HG03175 (cell line): ENCODE measurements at regions not wholly inside any gene's neighbourhood (a gene's known extent, or its start where the extent isn't known, plus 50 kb on each side); places are given as distances from the start of the nearest gene placed in this dataset.

ENCODE experiments used
- ATAC-seq: cut with Tn5 transposase; IDR thresholded peaks from one replicate; pipeline ENCODE4 v1.9.1; 2021; ENCODE audit warnings: mild to moderate bottlenecking, moderate library complexity; ENCODE audit not compliant: unreplicated experiment

DNA sequence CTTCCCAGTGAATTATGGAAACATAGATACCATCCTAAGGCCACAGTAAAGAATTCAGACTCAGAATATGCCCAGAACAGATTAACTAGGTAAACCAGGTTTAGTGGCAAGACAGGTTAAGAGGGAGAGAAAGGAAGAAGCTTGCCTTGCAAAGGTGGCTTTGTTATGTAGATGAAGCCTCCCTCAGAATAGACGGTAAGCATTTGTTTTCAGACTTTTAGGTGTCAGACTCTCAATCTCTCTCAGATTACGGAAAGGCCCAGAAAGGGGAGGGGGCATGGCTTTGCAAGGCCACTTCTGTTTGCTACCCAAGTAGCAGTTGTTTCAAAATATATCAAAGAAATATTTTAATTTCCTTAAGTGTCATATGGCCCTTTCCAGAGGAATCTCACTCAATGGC is 457.1 kb upstream of the BOD1L1 start:
- no peak for ATAC-seq

DNA sequence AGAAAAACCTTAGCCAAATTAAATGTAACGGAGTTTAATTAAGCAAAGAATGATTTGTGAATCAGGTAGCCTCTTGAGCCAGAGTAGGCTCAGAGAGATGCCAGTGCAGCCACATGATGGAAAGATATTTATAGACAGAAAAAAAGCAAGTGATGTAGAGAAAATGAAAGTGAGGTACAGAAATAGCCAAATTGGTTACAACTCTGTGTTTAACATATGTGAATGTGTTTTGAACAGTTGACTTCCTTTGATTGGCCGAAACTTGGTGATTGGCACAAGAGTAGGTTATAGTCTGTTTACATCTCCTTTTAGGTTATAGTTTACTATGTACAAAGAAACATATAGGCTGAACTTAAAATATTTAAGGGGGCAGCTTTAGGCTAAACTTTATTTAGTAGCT is 459.9 kb upstream of the BOD1L1 start:
- ATAC-seq: peak; percentile 86

DNA sequence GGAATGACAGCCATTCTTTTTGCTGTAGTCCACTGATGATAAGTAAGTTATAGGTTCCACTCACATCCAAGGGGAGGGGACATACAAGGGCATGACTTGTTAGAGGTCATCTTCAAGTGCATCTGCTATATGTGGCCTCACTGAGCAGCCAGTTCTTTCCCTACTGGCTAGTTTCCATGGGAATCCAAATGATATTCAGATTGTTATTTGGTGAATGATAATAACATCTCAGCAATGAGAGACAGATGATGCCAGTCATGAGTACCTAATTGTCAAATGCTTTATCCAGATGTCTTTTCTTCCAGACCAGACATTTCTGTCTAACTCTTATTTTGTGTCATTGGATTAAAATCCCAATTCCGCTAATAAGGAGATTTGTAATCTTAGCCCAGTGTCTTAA is 460.4 kb upstream of the BOD1L1 start:
- ATAC-seq: no peak

DNA sequence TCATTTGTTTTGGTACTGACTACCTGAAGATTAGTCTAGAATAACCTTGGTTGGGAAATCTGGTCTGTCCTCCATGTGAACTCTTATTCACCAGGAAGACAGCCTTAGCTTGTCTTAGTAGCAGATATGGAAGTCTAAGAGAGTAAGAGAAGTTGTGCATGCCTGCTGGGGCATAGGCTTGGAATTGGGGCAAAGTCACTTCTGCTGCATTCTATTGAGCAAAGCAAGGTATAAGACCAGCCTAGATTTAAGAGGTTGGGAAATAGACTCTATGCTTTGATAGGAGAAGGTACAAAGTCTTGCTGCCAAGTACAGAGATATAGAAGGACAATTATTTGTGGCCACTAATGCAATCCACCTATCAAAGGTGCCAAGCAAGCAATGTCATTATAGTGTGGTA is 464.0 kb upstream of the BOD1L1 start:
- ATAC-seq: no peak

DNA sequence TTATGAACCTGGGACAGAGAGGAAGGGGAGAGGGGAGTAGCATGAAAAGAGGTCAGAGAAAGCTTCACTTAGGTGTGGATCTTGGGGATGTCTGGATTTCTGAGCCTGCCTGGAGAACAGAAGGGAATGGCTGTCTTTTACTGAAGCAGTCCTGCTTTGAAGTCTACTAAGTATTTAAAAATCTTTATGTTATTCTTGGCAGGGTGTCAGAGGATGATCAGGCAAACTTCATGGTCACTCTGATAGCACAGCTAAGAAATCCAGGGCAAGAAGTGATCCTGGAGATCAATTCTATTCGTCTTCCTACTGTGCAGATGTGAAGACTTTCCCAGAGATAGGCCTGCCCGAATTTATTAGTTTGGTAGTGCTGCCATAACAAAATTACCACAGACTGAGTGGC is 464.4 kb upstream of the BOD1L1 start:
- ATAC-seq: no peak

DNA sequence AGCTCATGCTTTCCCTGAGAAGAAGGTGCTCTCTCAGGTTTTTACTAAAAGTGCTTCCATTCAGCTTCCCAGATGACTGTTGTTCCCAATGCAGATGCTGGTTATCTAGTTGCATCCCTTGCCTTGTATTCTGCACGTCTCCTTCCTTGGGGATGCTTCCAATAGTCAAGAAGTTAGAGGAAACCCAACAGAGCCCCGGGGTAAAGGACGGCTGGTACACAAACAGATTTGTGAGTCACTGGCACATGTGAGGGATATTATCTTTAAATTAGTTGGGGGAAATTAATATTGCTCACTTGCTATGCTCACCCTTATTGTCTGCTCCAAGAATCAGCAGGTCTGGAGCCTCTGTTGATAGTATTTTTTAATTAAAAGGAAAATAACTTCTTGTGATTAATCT is 465.2 kb upstream of the BOD1L1 start:
- no peak for ATAC-seq

DNA sequence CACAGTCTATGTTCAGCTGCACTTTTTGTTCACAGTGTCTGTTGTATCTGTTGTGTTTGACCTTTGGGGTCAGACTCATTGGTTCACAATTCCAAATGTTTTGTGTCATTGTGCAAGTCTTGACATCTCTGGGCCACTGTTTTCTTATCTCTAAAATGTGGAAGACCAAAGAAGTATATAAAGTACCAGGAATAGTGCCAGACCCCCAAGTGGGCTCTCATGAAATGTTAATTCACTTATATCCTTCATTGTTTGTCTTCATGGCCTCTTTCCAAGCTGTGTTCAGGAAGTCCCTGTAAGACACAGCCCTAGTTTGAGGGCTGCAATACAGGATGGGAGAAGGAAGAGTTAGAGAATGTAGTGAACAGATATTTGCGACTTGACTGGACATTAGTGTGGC is 468.3 kb upstream of the BOD1L1 start:
- ATAC-seq: no peak

DNA sequence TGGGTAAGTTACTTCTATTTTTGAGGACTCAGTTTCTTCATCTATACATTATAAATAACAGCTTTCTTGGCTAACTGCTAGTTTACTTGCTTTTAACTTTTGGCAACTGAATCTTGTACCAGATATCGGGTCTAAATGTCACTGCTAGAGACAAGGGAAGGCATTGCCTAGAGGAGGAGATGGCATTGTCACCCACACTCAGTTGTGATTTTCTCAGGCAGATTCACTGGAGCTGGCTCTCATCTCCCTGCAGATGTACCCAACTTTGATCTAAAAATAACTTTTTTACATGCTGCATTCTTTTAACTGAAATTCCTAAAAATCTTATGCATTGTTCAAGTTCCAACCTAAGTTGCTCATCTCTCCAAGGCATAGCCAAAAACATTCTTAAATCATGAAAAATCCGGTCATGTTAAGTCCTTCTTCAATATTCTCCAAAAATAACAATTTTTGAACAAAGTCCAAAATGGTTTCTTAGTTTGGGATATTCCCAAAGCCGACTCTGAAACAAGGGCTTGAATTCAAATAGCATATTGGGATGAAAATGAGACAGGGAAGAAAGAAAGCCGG is 469.0 kb upstream of the BOD1L1 start:
- no peak for ATAC-seq

DNA sequence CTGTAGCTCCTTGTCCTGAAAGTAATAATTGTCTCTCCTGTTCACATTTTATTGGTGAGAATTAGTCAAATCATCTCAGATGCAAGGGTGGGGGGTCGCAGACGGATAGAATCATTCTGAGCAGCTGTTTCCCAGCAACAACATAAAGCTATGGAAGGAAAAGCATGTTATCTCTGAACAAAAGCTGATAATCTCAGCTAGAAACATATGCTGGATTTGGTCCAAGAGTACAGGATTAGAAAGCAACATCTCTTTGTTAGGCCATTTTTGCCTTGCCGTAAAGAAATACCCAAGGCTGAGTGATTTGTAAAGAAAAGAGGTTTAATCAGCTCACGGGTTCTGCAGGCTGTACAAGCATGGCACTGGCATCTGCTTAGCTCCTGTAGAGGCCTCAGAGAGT is 472.8 kb upstream of the BOD1L1 start:
- ATAC-seq: no peak

DNA sequence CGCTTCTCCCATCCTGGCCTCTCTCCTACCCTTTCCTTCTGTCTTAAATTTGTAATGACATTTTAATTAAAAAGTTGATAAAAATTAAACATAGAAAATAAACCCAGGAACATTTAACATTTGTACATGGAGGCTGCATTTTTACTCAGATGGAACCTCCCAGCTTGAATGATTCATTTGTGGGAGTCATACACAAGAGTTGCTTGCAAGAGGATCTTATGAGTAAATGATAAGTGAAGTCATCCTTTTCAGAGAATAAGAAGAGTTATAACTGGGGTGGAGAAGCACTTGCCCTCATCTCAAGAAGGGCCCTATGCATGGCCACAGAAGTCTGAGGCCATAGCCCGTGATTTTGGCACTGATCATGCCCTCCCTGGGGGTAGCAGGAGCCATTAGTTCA is 482.9 kb upstream of the BOD1L1 start:
- ATAC-seq: no peak

DNA sequence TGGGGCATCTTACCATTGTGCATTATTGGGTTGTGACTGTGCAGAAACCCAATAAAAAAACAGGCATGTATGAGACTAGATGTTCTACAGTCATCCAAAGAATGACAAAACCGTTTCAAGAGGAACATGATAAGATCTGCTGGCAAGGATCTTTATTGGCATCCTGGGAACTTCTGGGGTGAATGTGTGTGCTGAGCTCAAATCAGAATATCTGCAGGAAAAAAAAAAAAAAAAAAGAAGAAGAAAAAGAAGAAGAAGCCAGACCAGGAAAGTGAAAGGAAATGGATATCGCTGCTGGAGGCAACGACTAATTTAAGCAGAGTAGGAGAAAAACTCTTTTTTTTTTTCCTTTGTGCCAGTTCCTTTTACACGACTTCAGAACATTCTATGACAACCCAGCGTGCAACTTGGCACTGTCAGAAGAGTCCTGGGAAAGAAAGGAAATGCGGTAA is 484.2 kb upstream of the BOD1L1 start:
- no peak for ATAC-seq

DNA sequence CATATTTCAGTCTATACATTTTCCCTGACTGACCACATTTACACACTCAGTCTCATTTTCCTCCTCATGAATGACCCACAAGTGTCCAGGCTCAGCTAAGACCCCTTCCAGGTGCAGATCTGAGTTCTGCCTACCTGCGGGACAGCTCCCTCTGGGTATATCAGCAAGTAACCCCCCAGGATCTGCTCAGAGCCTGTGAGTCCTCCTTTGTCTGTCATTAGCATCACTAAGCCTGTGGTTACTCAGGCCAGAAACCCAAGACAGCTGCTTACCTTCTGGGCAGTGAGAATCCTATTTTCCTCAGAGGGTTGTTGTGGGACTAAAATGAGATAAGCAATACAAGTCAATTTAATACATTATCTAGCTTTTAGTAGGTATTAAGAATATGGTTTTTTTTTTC is 487.6 kb upstream of the BOD1L1 start:
- ATAC-seq: no peak

DNA sequence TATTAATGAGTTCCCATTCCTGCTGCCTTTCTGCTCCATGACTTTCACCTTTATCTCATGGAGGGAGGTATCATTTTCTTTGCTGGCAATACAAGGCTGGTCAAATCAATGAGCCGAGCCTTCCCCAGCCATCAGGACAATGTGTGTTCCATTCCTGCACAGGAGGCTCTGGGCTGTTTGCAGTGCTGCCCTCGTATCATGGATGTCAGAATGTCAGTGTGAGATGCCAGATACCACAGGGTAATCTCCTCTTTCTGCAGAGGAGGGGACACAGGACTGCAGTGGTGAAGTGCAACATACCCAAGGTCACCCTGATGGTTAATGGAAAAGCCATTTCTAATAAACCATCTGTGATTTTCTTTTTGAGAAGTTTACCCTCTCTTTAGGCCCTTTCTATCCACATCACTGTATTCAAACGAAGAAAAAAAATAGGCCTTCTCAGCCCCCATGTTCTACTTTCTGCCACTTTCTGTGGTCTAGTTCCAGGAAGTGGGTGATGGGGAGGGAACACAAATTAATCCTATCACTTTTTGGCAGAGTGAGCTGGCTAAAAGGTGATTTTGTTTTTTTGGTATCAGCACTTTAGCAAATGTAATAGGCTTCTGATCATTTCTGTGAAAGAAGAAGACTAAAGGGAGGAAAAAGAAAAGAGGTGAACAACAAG is 490.2 kb upstream of the BOD1L1 start:
- ATAC-seq: no peak

DNA sequence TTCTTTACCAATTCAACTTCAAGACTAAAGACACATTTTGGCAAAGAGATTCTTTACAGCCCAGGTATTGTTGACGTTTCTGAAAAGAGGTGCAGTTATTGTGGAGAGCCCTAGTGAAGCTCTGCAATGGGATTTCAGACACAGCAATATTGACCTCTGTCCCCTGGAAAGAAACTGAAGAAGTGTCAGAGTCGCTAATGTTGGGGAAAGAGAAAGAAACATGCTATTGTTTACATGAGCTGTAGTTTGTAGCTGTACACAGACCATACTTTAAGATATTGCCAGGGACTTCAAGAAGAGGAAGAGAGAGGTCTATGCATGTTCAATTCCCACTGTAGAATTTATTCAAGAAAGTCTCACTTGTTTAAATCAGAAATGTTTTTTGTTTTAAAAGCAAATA is 497.3 kb upstream of the BOD1L1 start:
- no peak for ATAC-seq

DNA sequence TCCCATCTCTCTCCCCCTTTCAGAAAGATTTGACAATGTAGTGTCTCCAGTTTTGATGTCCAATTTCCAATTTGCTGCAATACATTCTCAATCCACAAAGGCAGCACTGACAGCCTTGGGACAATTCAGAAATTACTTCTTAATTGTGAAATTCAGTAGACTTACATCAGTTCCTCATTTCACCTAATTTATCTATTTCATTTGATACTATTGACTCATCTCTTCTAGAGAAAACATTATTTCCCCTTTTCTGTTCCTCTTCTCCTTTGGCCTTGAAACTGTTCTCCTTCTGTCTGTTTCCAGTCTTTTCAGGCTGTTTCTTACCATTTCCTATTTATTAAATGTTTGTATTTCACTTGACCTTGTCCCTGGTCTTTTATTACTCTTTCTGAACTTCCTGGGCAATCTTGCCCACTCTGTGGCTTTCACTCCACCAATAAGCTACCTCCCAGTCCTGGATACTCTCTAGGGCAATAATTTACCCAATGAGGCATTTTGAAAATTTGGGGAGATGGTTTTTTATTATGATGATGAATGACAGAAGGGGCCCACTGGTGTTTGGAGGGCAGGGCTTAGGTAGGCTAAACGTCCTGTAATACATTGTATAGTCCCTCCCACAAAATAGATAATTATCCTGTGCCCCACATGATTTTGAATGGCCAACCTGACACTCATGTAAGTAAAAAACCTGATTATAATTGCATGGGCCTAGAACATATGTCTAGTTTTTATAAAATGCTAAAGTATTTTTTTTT is 498.0 kb upstream of the BOD1L1 start:
- ATAC-seq: peak; percentile 96

DNA sequence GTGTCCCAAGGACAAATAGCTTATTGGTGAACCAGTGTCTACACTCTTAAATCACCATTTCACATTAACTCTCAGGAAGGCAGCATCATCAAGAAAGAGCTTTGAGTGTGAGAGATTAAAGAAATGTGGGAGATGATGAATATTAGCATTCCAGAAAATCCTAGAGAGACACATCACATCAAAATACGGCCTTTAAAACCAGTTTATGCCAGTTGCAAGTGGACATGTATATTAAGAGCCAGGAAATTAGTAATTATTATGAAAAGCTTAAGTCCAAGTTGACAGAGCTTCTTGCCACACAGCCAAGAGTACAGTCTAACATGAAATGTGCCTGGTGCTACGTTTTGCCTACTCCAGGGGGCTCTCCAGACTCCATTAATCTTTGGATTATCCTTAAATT is 503.0 kb upstream of the BOD1L1 start:
- no peak for ATAC-seq

DNA sequence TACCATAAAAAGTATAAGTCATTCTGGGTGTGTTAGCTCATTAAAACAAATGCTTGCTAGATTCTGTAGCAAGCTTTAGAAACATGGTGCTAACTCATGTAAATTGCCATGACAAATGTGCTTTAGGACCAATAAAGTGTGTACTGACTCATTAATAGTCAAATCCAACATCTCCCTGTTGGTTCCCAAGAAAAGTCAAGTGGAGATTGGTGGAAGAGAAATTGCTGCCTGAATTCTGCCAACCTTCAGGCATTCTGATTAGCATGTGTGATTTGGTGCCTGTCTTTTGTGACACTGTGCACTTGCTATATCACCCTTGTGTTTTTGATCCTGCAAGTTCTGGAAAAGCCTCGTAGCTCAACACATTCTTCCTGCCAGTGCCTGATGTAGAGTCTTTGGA is 503.8 kb upstream of the BOD1L1 start:
- ATAC-seq: no peak

DNA sequence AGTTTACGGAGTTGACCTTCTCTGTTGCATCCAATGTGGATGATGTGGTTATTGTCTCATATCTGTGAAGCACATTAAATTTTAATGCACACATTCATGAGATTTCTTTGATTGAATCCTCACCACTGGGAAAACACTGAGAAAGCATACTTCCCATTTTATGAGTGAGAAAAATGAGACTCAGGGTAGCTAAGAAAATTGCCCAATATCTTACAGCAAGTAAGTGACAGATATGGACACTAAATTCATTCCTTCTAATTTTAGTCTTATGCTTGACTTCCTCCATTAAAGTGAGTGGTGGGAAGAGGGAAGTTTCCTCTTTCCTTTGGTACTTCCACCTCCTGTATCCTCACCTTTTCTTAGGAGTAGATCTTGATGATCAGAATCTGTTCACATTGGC is 504.8 kb upstream of the BOD1L1 start:
- no peak for ATAC-seq

DNA sequence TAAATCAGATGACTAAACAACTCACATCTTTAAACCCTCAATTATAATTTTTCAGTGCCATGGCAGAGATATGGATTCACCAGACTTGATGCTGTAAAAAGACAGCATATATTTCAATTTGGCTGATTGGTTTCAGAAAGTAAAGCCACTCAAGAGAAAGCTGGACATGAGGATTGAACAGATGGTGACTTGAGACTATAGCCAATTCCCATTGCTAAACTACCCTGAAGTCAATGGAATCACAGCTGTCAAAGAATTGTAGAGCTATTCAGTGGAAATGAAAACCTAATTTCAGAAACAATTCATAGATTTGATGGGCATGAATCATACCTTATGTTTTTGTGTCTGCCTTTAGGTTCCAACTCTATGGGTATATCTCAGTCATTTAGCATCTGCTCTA is 510.6 kb upstream of the BOD1L1 start:
- no peak for ATAC-seq

DNA sequence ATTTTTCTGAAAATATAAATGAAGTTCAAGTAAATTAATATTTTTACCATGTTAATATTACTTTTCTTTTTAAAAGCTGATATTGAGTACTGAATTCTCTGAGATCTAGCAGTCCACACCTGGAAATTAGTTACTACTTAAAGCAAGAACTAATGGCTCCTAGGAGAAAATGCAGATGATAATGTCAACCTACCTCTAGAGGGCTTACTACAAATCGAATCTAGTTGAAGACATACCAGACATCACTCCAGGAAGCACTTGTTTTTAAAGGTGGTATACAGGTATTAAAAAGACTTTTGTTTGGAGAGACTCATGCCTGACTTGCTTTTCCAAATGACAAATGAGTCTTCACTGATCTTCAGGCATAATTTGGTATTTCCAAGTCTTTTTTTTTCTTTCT is 516.4 kb upstream of the BOD1L1 start:
- ATAC-seq: no peak

DNA sequence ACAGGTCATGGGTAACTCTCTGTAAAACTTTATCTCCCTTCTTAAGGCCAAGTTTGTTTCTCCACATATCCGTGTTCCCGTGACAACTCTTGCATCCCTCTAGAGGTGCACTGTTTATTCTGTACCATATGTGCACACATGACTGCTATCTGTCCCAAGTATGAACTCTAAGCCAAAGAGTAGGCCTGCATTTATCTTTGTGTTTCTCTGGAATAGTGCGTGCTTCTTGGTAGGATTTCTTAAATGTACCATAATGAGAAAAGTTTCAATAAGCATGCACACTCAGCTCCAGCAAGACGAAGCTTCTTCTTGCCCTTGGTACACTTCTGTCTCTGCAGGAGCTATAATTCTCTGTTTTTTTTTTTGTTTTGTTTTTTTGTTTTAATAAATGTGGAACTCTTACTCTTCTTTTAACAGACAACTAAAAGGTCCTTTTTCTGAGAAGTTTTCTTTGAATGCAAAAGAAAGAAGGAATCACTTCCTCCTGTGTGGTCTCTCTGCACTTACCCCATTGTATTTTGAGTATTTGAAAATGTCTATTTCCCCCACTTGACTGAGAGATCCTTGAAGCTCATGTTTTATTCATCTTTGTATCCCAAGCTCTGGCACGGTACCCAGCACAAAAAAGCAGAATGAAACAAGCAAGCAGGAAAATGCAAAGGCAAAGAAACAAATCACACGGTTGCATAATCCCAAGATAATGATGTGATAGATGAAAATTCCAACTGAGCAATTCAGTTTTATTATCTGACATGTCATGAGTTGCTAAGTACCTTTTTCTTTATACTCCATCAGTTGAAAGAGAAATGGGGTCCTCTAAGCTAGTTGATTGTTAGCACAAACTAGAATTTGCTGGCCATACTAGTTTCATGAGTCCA is 521.9 kb upstream of the BOD1L1 start:
- ATAC-seq: no peak
